ENCODE measurements at regions not wholly inside any gene's neighbourhood (a gene's known extent, or its start where the extent isn't known, plus 50 kb on each side); places are given as distances from the start of the nearest gene placed in this dataset.

DNA sequence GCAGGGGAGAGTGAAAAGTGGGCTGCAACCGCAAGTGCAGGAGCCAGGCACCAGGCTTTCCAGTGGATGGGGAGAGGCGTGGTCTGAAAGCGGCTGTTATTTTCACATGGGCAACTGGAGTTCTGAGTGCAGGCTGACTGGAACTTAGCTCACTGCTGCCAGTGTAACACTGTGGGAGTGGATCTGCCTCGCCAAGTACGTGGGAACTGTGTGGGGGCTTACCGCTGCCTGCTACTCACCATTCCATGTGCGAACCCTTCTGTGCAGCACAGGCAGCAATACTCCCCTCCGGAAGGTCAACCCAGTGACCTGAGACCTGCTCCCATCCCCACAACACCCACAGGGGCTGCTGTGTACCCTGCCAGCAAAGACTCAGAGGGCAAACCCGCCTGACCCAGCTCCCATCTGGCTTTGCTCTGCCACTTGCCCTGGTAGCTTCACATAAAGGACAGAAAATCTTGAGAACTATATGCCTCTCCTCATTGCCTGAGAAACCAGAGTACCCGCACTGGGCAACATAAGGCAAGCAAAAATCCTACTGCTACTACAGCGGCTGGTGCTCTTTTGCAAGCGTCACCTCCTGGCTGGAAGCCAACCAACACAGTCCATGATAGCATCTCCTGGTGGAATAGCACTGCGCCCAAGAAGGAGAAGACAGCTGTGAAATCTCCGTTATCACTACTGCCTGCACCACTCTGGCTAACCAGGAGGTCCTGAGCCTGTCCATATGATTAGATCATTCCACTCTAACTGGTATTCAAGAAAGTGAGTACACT lies 54.4 kb upstream of the SIRPG start:
- no peak for DNase-seq (ENCODE audit: low spot score)

DNA sequence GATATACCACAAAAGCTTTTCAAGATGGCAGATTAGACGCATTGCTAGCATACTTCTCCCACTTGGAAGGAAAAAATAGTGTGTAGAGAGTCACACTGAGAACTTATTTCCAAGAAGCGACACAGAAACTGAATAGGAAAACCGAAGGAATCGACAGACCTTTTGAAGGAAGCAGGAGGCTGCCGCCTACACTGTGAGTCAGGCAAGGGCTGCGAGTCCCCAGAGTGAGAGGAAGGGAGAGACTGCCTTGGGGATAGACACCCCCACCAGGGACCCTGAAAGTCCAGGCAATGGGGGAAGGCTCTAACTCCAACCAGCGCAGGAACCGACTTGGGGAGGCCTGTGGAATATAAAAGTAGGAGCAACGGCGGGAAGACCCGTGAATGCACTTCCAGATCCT lies 53.7 kb upstream of the SIRPG start:
- no peak for DNase-seq (ENCODE audit: low spot score)

DNA sequence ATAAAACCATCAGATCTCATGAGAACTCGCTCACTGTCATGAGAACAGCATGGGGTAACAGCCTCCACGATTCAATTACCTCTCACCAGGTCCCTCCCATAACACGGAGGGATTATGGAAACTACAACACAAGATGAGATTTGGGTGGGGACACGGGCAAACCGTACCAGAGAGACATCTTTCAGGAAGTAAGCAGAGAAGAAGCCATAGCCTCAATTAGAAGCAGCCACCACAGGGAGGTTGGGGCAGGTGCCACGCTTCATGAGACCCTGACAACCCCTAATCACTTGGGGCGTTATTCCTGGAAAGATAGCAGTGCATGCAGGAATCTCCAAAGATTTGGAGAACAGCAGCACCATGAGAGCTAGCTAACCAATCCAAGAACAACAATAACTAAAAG lies 52.9 kb upstream of the SIRPG start:
- DNase-seq (ENCODE audit: low spot score) = no peak

DNA sequence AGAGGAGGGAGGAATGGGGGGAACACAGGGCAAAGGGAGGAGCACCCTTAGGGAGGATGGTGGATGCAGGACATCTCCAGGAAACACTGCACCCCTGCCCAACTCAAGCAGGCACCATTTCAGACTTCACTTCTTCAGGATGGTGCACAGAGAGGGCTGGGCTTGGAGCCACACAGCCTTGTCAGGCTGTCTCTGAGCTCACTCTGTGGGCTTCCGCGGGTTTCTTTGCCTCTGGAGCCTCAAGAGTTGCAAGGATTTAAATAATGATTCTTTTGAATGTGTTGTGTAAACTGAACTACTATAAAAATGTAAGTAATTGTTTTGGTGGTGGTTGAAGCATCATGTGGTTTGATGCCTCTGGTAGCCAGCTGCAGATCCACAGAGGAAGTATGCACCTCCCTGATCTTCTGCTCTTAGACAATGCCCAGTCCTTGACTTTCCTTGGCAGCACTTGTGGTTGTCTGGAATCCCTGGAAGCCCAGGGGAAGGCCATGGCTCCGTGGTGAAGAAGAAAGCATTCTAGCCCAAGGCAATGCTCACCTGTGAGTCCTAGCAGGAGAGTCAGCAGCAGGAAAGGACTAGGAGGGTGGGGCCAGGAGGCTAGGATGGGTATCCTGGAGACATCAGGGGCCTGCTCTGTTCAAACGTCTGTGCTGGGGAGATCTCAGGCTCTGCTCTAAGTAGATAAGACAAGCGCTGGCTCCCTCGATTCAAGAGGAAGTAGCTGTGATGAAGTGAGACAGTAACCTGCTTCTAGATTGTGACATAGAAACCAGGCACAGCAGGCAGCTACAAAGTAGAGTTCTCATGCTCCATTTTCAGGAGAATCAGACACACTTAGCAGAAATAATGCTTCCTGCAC lies 50.2 kb upstream of the SIRPG start:
- DNase-seq (ENCODE audit: low spot score) = no peak

Data from COLO829 (cell line).